ENCODE measurements at regions not wholly inside any gene's neighbourhood (a gene's known extent, or its start where the extent isn't known, plus 50 kb on each side); places are given as distances from the start of the nearest gene placed in this dataset.
"Not testable (repeated sequence)": the region's sequence is repeated elsewhere in the genome, so short reads cannot be mapped to it uniquely, and the experiment has no call there.

GRCh38 chr7:125061776-125062397 is 132.3 kb upstream of the POT1 start:
- Histone ChIP-seq H3K27ac (ENCODE audit: low read depth, low read length) (no peak overlapping the region), H3K36me3 (ENCODE audit: control insufficient read depth in 3 of 3, insufficient read depth in 3 of 3, low read length in 3 of 3) (no peaks in the 10 kb centered on the region), H3K4me1 (ENCODE audit: control insufficient read depth in 3 of 3, insufficient read depth in 3 of 3, low read length in 3 of 3) (no peaks in the 10 kb centered on the region), H3K9ac (ENCODE audit: low read depth in 1 of 3, low read length in 3 of 3) (no peak overlapping the region), H3K27me3 (ENCODE audit: control insufficient read depth in 3 of 3, insufficient read depth in 3 of 3, low read length in 3 of 3) (no peaks in the 10 kb centered on the region), H3K9me3 (ENCODE audit: control insufficient read depth in 3 of 3, low read length in 3 of 3) (no peaks in the 10 kb centered on the region), H3K4me3 (ENCODE audit: low read length in 3 of 3) (no peak overlapping the region)

GRCh38 chr7:125061083-125061745 is 131.6 kb upstream of the POT1 start:
- H3K9ac ChIP-seq (ENCODE audit: low read depth in 1 of 3, low read length in 3 of 3); H3K9me3 ChIP-seq (ENCODE audit: control insufficient read depth in 3 of 3, low read length in 3 of 3); H3K4me1 ChIP-seq (ENCODE audit: control insufficient read depth in 3 of 3, insufficient read depth in 3 of 3, low read length in 3 of 3); H3K27me3 ChIP-seq (ENCODE audit: control insufficient read depth in 3 of 3, insufficient read depth in 3 of 3, low read length in 3 of 3); H3K27ac ChIP-seq (ENCODE audit: low read depth, low read length); H3K36me3 ChIP-seq (ENCODE audit: control insufficient read depth in 3 of 3, insufficient read depth in 3 of 3, low read length in 3 of 3); H3K4me3 ChIP-seq (ENCODE audit: low read length in 3 of 3): not testable (repeated sequence)

GRCh38 chr7:125059861-125060456 is 130.3 kb upstream of the POT1 start:
- Histone ChIP-seq H3K27ac (ENCODE audit: low read depth, low read length) (no peak overlapping the region), H3K4me1 (ENCODE audit: control insufficient read depth in 3 of 3, insufficient read depth in 3 of 3, low read length in 3 of 3) (no peaks in the 10 kb centered on the region), H3K36me3 (ENCODE audit: control insufficient read depth in 3 of 3, insufficient read depth in 3 of 3, low read length in 3 of 3) (no peaks in the 10 kb centered on the region), H3K9me3 (ENCODE audit: control insufficient read depth in 3 of 3, low read length in 3 of 3) (no peaks in the 10 kb centered on the region), H3K4me3 (ENCODE audit: low read length in 3 of 3) (no peak overlapping the region), H3K9ac (ENCODE audit: low read depth in 1 of 3, low read length in 3 of 3) (no peak overlapping the region), H3K27me3 (ENCODE audit: control insufficient read depth in 3 of 3, insufficient read depth in 3 of 3, low read length in 3 of 3) (no peaks in the 10 kb centered on the region)

GRCh38 chr7:125057963-125058362 is 128.3 kb upstream of the POT1 start:
- no peaks in the 10 kb centered on the region for H3K9me3 ChIP-seq (ENCODE audit: control insufficient read depth in 3 of 3, low read length in 3 of 3)
- no peak overlapping the region for H3K9ac ChIP-seq (ENCODE audit: low read depth in 1 of 3, low read length in 3 of 3)
- H3K4me3 ChIP-seq (ENCODE audit: low read length in 3 of 3) = no peak overlapping the region
- no peaks in the 10 kb centered on the region for H3K36me3 ChIP-seq (ENCODE audit: control insufficient read depth in 3 of 3, insufficient read depth in 3 of 3, low read length in 3 of 3)
- no peaks in the 10 kb centered on the region for H3K4me1 ChIP-seq (ENCODE audit: control insufficient read depth in 3 of 3, insufficient read depth in 3 of 3, low read length in 3 of 3)
- H3K27ac ChIP-seq (ENCODE audit: low read depth, low read length) = no peak overlapping the region
- no peaks in the 10 kb centered on the region for H3K27me3 ChIP-seq (ENCODE audit: control insufficient read depth in 3 of 3, insufficient read depth in 3 of 3, low read length in 3 of 3)

GRCh38 chr7:125055376-125055775 is 125.8 kb upstream of the POT1 start:
- Histone ChIP-seq H3K4me1 (ENCODE audit: control insufficient read depth in 3 of 3, insufficient read depth in 3 of 3, low read length in 3 of 3) (no peaks in the 10 kb centered on the region), H3K9ac (ENCODE audit: low read depth in 1 of 3, low read length in 3 of 3) (no peak overlapping the region), H3K27ac (ENCODE audit: low read depth, low read length) (no peak overlapping the region), H3K27me3 (ENCODE audit: control insufficient read depth in 3 of 3, insufficient read depth in 3 of 3, low read length in 3 of 3) (no peaks in the 10 kb centered on the region), H3K9me3 (ENCODE audit: control insufficient read depth in 3 of 3, low read length in 3 of 3) (no peaks in the 10 kb centered on the region), H3K36me3 (ENCODE audit: control insufficient read depth in 3 of 3, insufficient read depth in 3 of 3, low read length in 3 of 3) (no peaks in the 10 kb centered on the region), H3K4me3 (ENCODE audit: low read length in 3 of 3) (no peak overlapping the region)

- H3K9me3 ChIP-seq (ENCODE audit: control insufficient read depth in 3 of 3, low read length in 3 of 3) = no peaks in the 10 kb centered on the region
- H3K4me1 ChIP-seq (ENCODE audit: control insufficient read depth in 3 of 3, insufficient read depth in 3 of 3, low read length in 3 of 3) = no peaks in the 10 kb centered on the region
- no peak overlapping the region for H3K27ac ChIP-seq (ENCODE audit: low read depth, low read length)
- no peaks in the 10 kb centered on the region for H3K36me3 ChIP-seq (ENCODE audit: control insufficient read depth in 3 of 3, insufficient read depth in 3 of 3, low read length in 3 of 3)
- no peak overlapping the region for H3K4me3 ChIP-seq (ENCODE audit: low read length in 3 of 3)
- H3K9ac ChIP-seq (ENCODE audit: low read depth in 1 of 3, low read length in 3 of 3) = no peak overlapping the region
- no peaks in the 10 kb centered on the region for H3K27me3 ChIP-seq (ENCODE audit: control insufficient read depth in 3 of 3, insufficient read depth in 3 of 3, low read length in 3 of 3)
Observed at GRCh38 chr7:125046767-125047166, 117.1 kb upstream of the POT1 start.

GRCh38 chr7:125033506-125033905 is 103.9 kb upstream of the POT1 start:
- H3K27me3 ChIP-seq (ENCODE audit: control insufficient read depth in 3 of 3, insufficient read depth in 3 of 3, low read length in 3 of 3) = no peaks in the 10 kb centered on the region
- no peaks in the 10 kb centered on the region for H3K36me3 ChIP-seq (ENCODE audit: control insufficient read depth in 3 of 3, insufficient read depth in 3 of 3, low read length in 3 of 3)
- no peak overlapping the region for H3K4me3 ChIP-seq (ENCODE audit: low read length in 3 of 3)
- no peaks in the 10 kb centered on the region for H3K4me1 ChIP-seq (ENCODE audit: control insufficient read depth in 3 of 3, insufficient read depth in 3 of 3, low read length in 3 of 3)
- H3K9me3 ChIP-seq (ENCODE audit: control insufficient read depth in 3 of 3, low read length in 3 of 3) = no peaks in the 10 kb centered on the region
- no peak overlapping the region for H3K27ac ChIP-seq (ENCODE audit: low read depth, low read length)
- H3K9ac ChIP-seq (ENCODE audit: low read depth in 1 of 3, low read length in 3 of 3) = no peak overlapping the region

GRCh38 chr7:125032943-125033342 is 103.3 kb upstream of the POT1 start:
- Histone ChIP-seq H3K9ac (ENCODE audit: low read depth in 1 of 3, low read length in 3 of 3) (no peak overlapping the region), H3K9me3 (ENCODE audit: control insufficient read depth in 3 of 3, low read length in 3 of 3) (no peaks in the 10 kb centered on the region), H3K4me3 (ENCODE audit: low read length in 3 of 3) (no peak overlapping the region), H3K36me3 (ENCODE audit: control insufficient read depth in 3 of 3, insufficient read depth in 3 of 3, low read length in 3 of 3) (no peaks in the 10 kb centered on the region), H3K27me3 (ENCODE audit: control insufficient read depth in 3 of 3, insufficient read depth in 3 of 3, low read length in 3 of 3) (no peaks in the 10 kb centered on the region), H3K27ac (ENCODE audit: low read depth, low read length) (no peak overlapping the region), H3K4me1 (ENCODE audit: control insufficient read depth in 3 of 3, insufficient read depth in 3 of 3, low read length in 3 of 3) (no peaks in the 10 kb centered on the region)

- no peaks in the 10 kb centered on the region for H3K4me1 ChIP-seq (ENCODE audit: control insufficient read depth in 3 of 3, insufficient read depth in 3 of 3, low read length in 3 of 3)
- no peak overlapping the region for H3K4me3 ChIP-seq (ENCODE audit: low read length in 3 of 3)
- no peak overlapping the region for H3K9ac ChIP-seq (ENCODE audit: low read depth in 1 of 3, low read length in 3 of 3)
- no peaks in the 10 kb centered on the region for H3K9me3 ChIP-seq (ENCODE audit: control insufficient read depth in 3 of 3, low read length in 3 of 3)
- no peak overlapping the region for H3K27ac ChIP-seq (ENCODE audit: low read depth, low read length)
- H3K27me3 ChIP-seq (ENCODE audit: control insufficient read depth in 3 of 3, insufficient read depth in 3 of 3, low read length in 3 of 3) = no peaks in the 10 kb centered on the region
- no peaks in the 10 kb centered on the region for H3K36me3 ChIP-seq (ENCODE audit: control insufficient read depth in 3 of 3, insufficient read depth in 3 of 3, low read length in 3 of 3)
Observed at GRCh38 chr7:125030756-125031387, 101.2 kb upstream of the POT1 start.

GRCh38 chr7:125025620-125026019 is 96.0 kb upstream of the POT1 start:
- no peak overlapping the region for H3K4me3 ChIP-seq (ENCODE audit: low read length in 3 of 3)
- H3K27me3 ChIP-seq (ENCODE audit: control insufficient read depth in 3 of 3, insufficient read depth in 3 of 3, low read length in 3 of 3) = no peaks in the 10 kb centered on the region
- no peaks in the 10 kb centered on the region for H3K4me1 ChIP-seq (ENCODE audit: control insufficient read depth in 3 of 3, insufficient read depth in 3 of 3, low read length in 3 of 3)
- no peak overlapping the region for H3K9ac ChIP-seq (ENCODE audit: low read depth in 1 of 3, low read length in 3 of 3)
- no peak overlapping the region for H3K27ac ChIP-seq (ENCODE audit: low read depth, low read length)
- no peaks in the 10 kb centered on the region for H3K36me3 ChIP-seq (ENCODE audit: control insufficient read depth in 3 of 3, insufficient read depth in 3 of 3, low read length in 3 of 3)
- no peaks in the 10 kb centered on the region for H3K9me3 ChIP-seq (ENCODE audit: control insufficient read depth in 3 of 3, low read length in 3 of 3)
